HCT116 (cell line): ENCODE measurements at regions not wholly inside any gene's neighbourhood (a gene's known extent, or its start where the extent isn't known, plus 50 kb on each side); places are given as distances from the start of the nearest gene placed in this dataset.

Source experiments
- ATAC-seq: fragments of 200-7000 bp; cut with Tn5 transposase; 2 replicates; pipeline ENCODE4 v1.9.1; 2020; ENCODE audit warnings: mild to moderate bottlenecking, moderate library complexity
- BruUV-seq: library from RNA; stranded (reverse); fragments of 400-500 nt; replicated peaks from 2 replicates; lab custom pipeline; 2021; lab: Mats Ljungman, UMichigan
- CTCF ChIA-PET: fragments of 300-600 bp; sonication (Branson Sonifier 250); formaldehyde crosslinking; loops from one replicate; lab custom pipeline; 2021; ENCODE audit warnings: antibody characterized with exemption; lab: Charles Lee
- POLR2A ChIA-PET: fragments of 300-600, 350-600 bp; sonication (Branson Sonifier 250); formaldehyde crosslinking; loops from one replicate; lab custom pipeline; 2021; ENCODE audit warnings: antibody characterized with exemption; lab: Charles Lee
- RAD21 ChIA-PET, 2 experiments: fragments of 300-600 bp; sonication (Branson Sonifier 250); formaldehyde crosslinking; loops; one replicate each; lab custom pipeline; 2023; ENCODE audit warnings: low total read pairs in 2 of 2; ENCODE audit not compliant: uncharacterized antibody in 2 of 2, unreplicated experiment in 2 of 2, low non-redundant PET in 1 of 2; lab: Charles Lee
- DNase-seq: peaks from one replicate; pipeline ENCODE4 v3.0.0-alpha.2; 2010; ENCODE audit warnings: low read depth, low spot score
- H2AFZ ChIP-seq: fragments of 200-600 bp; shearing (Covaris generic), sonication (generic); 2 replicates; pipeline ENCODE4 v1.6.1; 2017; ENCODE audit warnings: low read depth, mixed run types, mixed read lengths, antibody characterized with exemption, low read length; ENCODE audit not compliant: poor library complexity, severe bottlenecking
- H3K27ac ChIP-seq: 2 replicates; pipeline ENCODE4 v1.5.1; 2012; ENCODE audit warnings: low read depth, low read length
- H3K27me3 ChIP-seq: fragments of 200-600 bp; sonication (generic); 2 replicates; pipeline ENCODE4 v1.6.1; 2016; ENCODE audit warnings: mixed run types, low read length, mixed read lengths; ENCODE audit not compliant: insufficient read depth
- H3K36me3 ChIP-seq, 2 experiments: fragments of 200-500 bp in 1 of 2; fragments of 200-600 bp in 1 of 2; sonication (Bioruptor generic) in 1 of 2; sonication (generic) in 1 of 2; 2 replicates each; pipeline versions ENCODE4 v1.5.1 to v1.6.1; 2014 to 2016; ENCODE audit warnings: low read length in 2 of 2, inconsistent platforms in 1 of 2, mixed read lengths in 1 of 2, mixed run types in 1 of 2; ENCODE audit not compliant: insufficient read depth in 2 of 2, control insufficient read depth in 1 of 2
- H3K4me1 ChIP-seq, 2 experiments: fragments of 200-600 bp in 1 of 2; sonication (generic) in 1 of 2; 2 replicates each; pipeline versions ENCODE4 v1.5.1 to v1.6.1; 2012 to 2017; ENCODE audit warnings: low read length in 2 of 2, inconsistent platforms in 1 of 2, mild to moderate bottlenecking in 1 of 2, mixed read lengths in 1 of 2, mixed run types in 1 of 2, moderate library complexity in 1 of 2; ENCODE audit not compliant: insufficient read depth in 2 of 2, control insufficient read depth in 1 of 2
- H3K4me2 ChIP-seq: fragments of 200-600 bp; sonication (generic); 2 replicates; pipeline ENCODE4 v1.6.1; 2017; ENCODE audit warnings: mixed run types, low read length, mixed read lengths
- H3K4me3 ChIP-seq, 2 experiments: fragments of 200-600 bp in 1 of 2; sonication (generic) in 1 of 2; replicated peaks in 1 of 2; 2 replicates each; pipeline ENCODE4 v1.5.1; 2011 to 2016; ENCODE audit warnings: low read length in 2 of 2, control low read depth in 1 of 2, low read depth in 1 of 2, mild to moderate bottlenecking in 1 of 2, mixed read lengths in 1 of 2, mixed run types in 1 of 2
- H3K79me2 ChIP-seq: fragments of 200-600 bp; sonication (generic); 2 replicates; pipeline ENCODE4 v1.6.1; 2017; ENCODE audit warnings: mild to moderate bottlenecking, mixed run types, low read length, moderate library complexity, mixed read lengths; ENCODE audit not compliant: insufficient read depth
- H3K9ac ChIP-seq: fragments of 200-600 bp; sonication (generic); 2 replicates; pipeline ENCODE4 v1.6.1; 2016; ENCODE audit warnings: low read length, mixed read lengths
- H3K9me2 ChIP-seq: fragments of 200-600 bp; sonication (generic), shearing (Covaris generic); 2 replicates; pipeline ENCODE4 v1.6.1; 2017; ENCODE audit warnings: mixed run types, mild to moderate bottlenecking, moderate library complexity; ENCODE audit not compliant: insufficient read depth
- H3K9me3 ChIP-seq, 2 experiments: fragments of 200-500 bp in 1 of 2; fragments of 200-600 bp in 1 of 2; sonication (Bioruptor generic) in 1 of 2; sonication (generic) in 1 of 2; 2 replicates each; pipeline ENCODE4 v1.6.1; 2014 to 2017; ENCODE audit warnings: low read length in 2 of 2, mixed read lengths in 2 of 2, inconsistent platforms in 1 of 2, low read depth in 1 of 2, mild to moderate bottlenecking in 1 of 2, mixed run types in 1 of 2, moderate library complexity in 1 of 2; ENCODE audit not compliant: control insufficient read depth in 1 of 2, insufficient read depth in 1 of 2
- H4K20me1 ChIP-seq: fragments of 200-600 bp; sonication (generic), shearing (Covaris generic); 2 replicates; pipeline ENCODE4 v1.6.1; 2017; ENCODE audit warnings: mixed run types, mild to moderate bottlenecking, moderate library complexity; ENCODE audit not compliant: insufficient read depth
- CBX3 ChIP-seq: IDR thresholded peaks from 2 replicates; pipeline ENCODE4 v1.6.1; 2012; ENCODE audit warnings: low read depth
- EGR1 ChIP-seq: IDR thresholded peaks from 2 replicates; pipeline ENCODE4 v1.6.1; 2012; ENCODE audit warnings: low read depth
- EZH2 ChIP-seq: fragments of 200-600 bp; sonication (generic); IDR thresholded peaks from 2 replicates; pipeline ENCODE4 v1.6.1; 2017; ENCODE audit warnings: antibody characterized with exemption, mixed run types
- FOSL1 ChIP-seq: IDR thresholded peaks from 2 replicates; pipeline ENCODE4 v1.6.1; 2012; ENCODE audit warnings: low read depth
- POLR2A ChIP-seq: IDR thresholded peaks from 2 replicates; pipeline ENCODE4 v1.7.0; 2011; ENCODE audit warnings: borderline replicate concordance; ENCODE audit not compliant: insufficient read depth, insufficient read length; ENCODE audit errors: extremely low read depth
- SRF ChIP-seq: IDR thresholded peaks from 2 replicates; pipeline ENCODE4 v1.6.1; 2012; ENCODE audit warnings: low read depth
- TCF7L2 ChIP-seq: IDR thresholded peaks from 2 replicates; pipeline ENCODE4 v1.7.0; 2011; ENCODE audit warnings: borderline replicate concordance, inconsistent platforms; ENCODE audit not compliant: insufficient read depth, insufficient read length; ENCODE audit errors: extremely low read depth
- ZBTB33 ChIP-seq: IDR thresholded peaks from 2 replicates; pipeline ENCODE4 v1.6.1; 2011; ENCODE audit warnings: mild to moderate bottlenecking, low read length, moderate library complexity; ENCODE audit not compliant: insufficient replicate concordance; ENCODE audit errors: extremely low read depth
- ZNF274 ChIP-seq: fragments of 200-500 bp; sonication (Bioruptor generic); IDR thresholded peaks from 2 replicates; pipeline ENCODE4 v1.6.1; 2014; ENCODE audit warnings: mild to moderate bottlenecking, low read depth, low read length, inconsistent platforms
- intact Hi-C: fragments of 100-400 bp; cut with micrococcal nuclease; formaldehyde crosslinking; loops from 2 replicates; pipeline ENCODE4 v1.10.0; 2022

DNA sequence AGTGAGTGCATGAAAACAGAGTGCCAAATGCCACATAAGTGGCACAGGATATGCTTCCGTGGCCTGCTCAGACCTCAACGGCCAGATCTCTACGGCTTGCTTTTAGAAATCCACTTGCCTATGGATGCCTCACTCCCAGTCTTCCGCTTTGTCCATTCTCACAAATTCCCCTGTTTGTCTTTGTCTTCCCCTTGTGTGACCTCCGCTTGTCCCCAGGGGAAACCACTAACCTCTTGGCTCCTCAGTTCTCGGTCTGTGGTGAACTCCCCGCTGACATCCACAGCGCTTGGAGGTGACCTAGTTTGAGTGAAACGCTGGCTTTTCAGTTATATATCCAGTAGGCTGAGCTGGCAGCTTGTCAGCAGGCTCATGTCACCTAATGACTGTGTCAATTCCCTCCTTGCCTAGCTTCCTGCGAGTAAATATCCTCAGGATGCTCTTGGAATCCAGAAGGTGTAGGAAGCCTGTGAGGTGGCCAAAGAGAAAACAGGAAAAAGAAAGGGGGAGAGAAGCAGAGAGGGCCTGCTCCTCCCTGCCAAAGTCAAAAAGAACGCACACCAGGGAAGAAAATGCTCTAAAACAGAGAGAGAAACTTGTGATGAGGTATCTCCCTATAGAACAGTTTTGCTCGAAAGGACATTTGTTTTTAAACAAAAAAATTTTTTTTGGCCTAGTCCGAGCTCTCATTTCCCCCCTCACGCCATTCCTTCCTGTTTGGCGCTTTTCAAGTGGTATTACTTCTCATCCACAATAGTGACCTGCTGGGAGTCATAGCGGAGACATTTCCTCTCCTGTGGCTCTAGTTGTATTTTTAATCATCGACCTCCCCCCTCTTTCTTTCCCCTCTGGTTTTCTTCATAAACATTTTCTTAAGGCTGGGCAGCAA lies 101.6 kb upstream of the SPRY4 start:
- Histone ChIP-seq H3K27ac (no peak overlapping the region), H3K4me1 (peaks cover 20 to 22% of the 10 kb centered on the region in 2 experiments), H3K9me3 (no peaks in the 10 kb centered on the region), H3K9me2 (no peaks in the 10 kb centered on the region), H4K20me1 (no peaks in the 10 kb centered on the region), H3K27me3 (no peaks in the 10 kb centered on the region), H3K36me3 (no peaks in the 10 kb centered on the region; a peak in 1 of 4 replicates), H3K79me2 (no peaks in the 10 kb centered on the region), H3K9ac (no peak overlapping the region), H3K4me2 (no peak overlapping the region), H3K4me3 (no peak overlapping the region), H2AFZ (no peak overlapping the region)
- no peak for DNase-seq
- intact Hi-C loops = no loop called here
- no peak for TF ChIP-seq ZNF274
- TF ChIP-seq SRF = no peak
- TF ChIP-seq POLR2A = no peak
- no peak for TF ChIP-seq TCF7L2
- no peak for TF ChIP-seq EGR1
- TF ChIP-seq CBX3 = no peak
- TF ChIP-seq ZBTB33 = no peak
- no peak for TF ChIP-seq EZH2
- no peak for TF ChIP-seq FOSL1
- ChIA-PET POLR2A (no interaction called here), RAD21 (no interaction called here), CTCF (no interaction called here)
- no TSS peak for BruUV-seq
- no peak for ATAC-seq
